ENCODE measurements at regions not wholly inside any gene's neighbourhood (a gene's known extent, or its start where the extent isn't known, plus 50 kb on each side); places are given as distances from the start of the nearest gene placed in this dataset.

GRCh38 chr5:101123363-101123762 lies 220.3 kb upstream of the ST8SIA4 start (continued):
- TF ChIP-seq BRD9 (IDR thresholded peaks at IDR 0.05; ENCODE audit: low read depth, partially characterized antibody) (no peak), MAFG (tag; conservative IDR thresholded peaks at IDR 0.05) (peak; percentile 78), CBX3 (IDR thresholded peaks at IDR 0.05; ENCODE audit: borderline replicate concordance in 1 of 2, low read length in 2 of 2) (no peak), ZNF583 (CRISPR knock-in tag; IDR thresholded peaks at IDR 0.05) (no peak), MAFF (IDR thresholded peaks at IDR 0.05; ENCODE audit: low read length) (peak; percentile 88), ELF4 (CRISPR knock-in tag; IDR thresholded peaks at IDR 0.05) (no peak), FOXK1 (CRISPR knock-in tag; IDR thresholded peaks at IDR 0.05; ENCODE audit: borderline replicate concordance) (no peak), GMEB1 (CRISPR knock-in tag; IDR thresholded peaks at IDR 0.05) (no peak), MCM7 (IDR thresholded peaks at IDR 0.05) (no peak), SIN3A (IDR thresholded peaks at IDR 0.05; ENCODE audit: borderline replicate concordance in 2 of 2, control insufficient read depth in 1 of 2, low read depth in 2 of 2, low read length in 2 of 2) (no peak)
- TF ChIP-seq, protein P1, sequence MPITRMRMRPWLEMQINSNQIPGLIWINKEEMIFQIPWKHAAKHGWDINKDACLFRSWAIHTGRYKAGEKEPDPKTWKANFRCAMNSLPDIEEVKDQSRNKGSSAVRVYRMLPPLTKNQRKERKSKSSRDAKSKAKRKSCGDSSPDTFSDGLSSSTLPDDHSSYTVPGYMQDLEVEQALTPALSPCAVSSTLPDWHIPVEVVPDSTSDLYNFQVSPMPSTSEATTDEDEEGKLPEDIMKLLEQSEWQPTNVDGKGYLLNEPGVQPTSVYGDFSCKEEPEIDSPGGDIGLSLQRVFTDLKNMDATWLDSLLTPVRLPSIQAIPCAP (CRISPR knock-in tag; IDR thresholded peaks at IDR 0.05; ENCODE audit: borderline replicate concordance) = no peak
- TF ChIP-seq, protein P2, sequence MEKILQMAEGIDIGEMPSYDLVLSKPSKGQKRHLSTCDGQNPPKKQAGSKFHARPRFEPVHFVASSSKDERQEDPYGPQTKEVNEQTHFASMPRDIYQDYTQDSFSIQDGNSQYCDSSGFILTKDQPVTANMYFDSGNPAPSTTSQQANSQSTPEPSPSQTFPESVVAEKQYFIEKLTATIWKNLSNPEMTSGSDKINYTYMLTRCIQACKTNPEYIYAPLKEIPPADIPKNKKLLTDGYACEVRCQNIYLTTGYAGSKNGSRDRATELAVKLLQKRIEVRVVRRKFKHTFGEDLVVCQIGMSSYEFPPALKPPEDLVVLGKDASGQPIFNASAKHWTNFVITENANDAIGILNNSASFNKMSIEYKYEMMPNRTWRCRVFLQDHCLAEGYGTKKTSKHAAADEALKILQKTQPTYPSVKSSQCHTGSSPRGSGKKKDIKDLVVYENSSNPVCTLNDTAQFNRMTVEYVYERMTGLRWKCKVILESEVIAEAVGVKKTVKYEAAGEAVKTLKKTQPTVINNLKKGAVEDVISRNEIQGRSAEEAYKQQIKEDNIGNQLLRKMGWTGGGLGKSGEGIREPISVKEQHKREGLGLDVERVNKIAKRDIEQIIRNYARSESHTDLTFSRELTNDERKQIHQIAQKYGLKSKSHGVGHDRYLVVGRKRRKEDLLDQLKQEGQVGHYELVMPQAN (IDR thresholded peaks at IDR 0.05; ENCODE audit: borderline replicate concordance) = no peak

All from K562 (cell line).